ENCODE measurements at regions not wholly inside any gene's neighbourhood (a gene's known extent, or its start where the extent isn't known, plus 50 kb on each side); places are given as distances from the start of the nearest gene placed in this dataset.
"Not testable (repeated sequence)": the region's sequence is repeated elsewhere in the genome, so short reads cannot be mapped to it uniquely, and the experiment has no call there.

DNA sequence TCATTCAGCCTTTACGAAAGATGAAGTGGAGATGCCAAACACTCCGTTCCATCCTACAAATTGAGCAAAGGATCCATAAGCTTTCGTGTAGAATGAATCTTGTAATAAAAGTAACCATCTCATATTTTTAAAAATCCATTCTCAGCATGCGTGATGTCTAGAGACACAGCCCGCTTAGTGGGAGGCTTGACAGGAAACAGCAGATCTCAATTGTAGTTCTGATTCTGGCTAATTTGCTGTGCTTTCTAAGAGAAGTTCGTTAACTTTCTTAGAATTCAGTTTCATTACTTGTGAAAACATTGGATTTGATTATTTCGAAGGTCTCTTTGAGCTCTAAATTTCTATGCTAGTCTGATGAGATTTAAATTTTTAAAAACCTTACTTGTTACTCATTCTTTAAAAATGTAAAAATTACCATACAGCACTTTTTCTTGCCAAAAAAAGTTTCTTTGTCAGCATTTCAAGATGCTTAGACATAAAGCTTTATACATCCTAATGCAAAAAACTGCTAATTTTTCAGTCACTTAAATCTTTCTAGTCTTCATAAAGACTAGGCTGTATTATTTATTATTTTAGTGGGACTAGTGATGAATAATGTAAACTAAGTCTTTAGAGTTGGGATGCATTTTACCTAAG lies 66.9 kb upstream of the NEIL3 start:
- no peak for DNase-seq (ENCODE audit: low read depth in 2 of 2)

GRCh38 chr4:177246641-177247584 lies 62.8 kb upstream of the NEIL3 start:
- no peak for DNase-seq (ENCODE audit: low read depth in 2 of 2)

DNA sequence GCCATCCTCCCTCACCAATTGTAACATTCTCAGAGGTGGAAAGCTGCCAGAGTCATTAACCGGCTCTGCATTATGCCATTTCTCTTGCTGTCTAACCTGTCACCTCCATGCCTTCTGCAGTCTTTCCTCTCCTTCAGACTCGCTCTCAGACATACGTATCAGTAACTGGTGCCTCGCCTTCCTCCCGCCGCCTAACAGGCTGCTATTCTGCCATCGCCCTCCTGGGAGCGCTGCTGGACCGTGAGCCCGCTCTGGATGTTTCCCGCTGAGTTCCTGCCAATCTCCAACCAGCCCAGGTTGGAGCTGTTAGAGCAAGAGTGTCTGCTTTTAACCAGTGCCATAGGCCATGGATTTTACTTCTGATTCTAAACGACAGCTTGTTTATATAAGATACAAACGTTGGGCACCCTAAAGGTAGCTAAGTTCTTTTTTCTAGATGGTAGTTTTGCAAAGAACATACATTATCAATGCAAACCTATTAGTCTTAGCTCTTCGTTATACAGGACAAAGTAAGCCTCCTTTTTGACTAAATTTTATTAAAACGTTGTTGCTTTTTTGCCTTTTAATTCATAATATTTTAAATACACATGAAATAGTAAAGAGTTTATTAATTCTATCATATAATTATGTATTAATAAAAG lies 59.5 kb upstream of the NEIL3 start:
- DNase-seq (ENCODE audit: low read depth in 2 of 2), result peak; percentile 15 to 21

- no peak for DNase-seq (ENCODE audit: low read depth in 2 of 2)
Observed at GRCh38 chr4:177251237-177251636, 58.4 kb upstream of the NEIL3 start.

DNA sequence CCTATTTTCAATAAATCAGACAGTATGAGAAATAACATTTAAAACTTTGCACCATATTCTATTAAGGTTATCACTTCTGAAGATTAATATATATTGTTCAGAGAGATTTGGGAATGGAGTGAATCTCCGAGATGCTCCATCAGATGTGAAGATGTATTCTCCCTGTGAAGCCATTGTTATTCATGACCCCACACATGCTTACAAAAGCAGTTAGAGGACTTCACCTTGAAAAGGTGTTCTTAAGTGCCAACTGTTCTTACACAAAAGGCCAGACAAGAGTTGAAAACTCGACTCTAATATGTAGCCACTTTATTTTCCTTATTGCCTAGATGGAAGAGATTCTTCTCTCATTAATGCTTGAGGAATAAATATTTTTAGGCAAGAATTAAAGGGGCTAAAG lies 54.3 kb upstream of the NEIL3 start:
- DNase-seq (ENCODE audit: low read depth in 2 of 2), result no peak

GRCh38 chr4:177256950-177257349 lies 52.7 kb upstream of the NEIL3 start:
- no peak for DNase-seq (ENCODE audit: low read depth in 2 of 2)

DNA sequence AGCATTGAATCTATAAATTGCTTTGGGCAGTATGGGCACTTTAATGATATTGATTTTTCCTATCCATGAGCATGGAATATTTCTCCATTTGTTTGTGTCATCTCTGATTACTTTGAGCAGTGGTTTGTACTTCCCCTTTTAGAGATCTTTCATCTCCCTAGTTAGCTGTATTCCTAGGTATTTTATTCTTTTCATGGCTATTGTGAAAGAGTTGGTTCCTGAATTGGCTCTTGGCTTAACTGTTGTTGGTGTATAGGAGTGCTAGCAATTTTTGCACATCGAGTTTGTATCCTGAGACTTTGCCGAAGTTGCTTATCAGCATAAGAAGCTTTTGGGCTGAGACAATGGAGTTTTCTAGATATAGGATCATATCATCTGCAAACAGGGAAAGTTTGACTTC lies 50.2 kb upstream of the NEIL3 start:
- not testable (repeated sequence) for DNase-seq (ENCODE audit: low read depth in 2 of 2)

All from stimulated activated CD8-positive, alpha-beta memory T cell treated with anti-CD3 and anti-CD28 coated beads, Interleukin-2, amount 100 ng/mL, for 1 hour (primary cell).